IMR-90 (cell line): ENCODE measurements at regions not wholly inside any gene's neighbourhood (a gene's known extent, or its start where the extent isn't known, plus 50 kb on each side); places are given as distances from the start of the nearest gene placed in this dataset.

ENCODE experiments used
- ATAC-seq: fragments of 200-7000 bp; cut with Tn5 transposase; 2 replicates; pipeline ENCODE4 v1.9.1; 2020; ENCODE audit warnings: low read depth, mild to moderate bottlenecking, moderate library complexity
- BruUV-seq: library from RNA; stranded (reverse); fragments of 400-500 nt; replicated peaks from 2 replicates; lab custom pipeline; 2021; lab: Mats Ljungman, UMichigan
- CTCF ChIA-PET: fragments of 300-600 bp; formaldehyde crosslinking; extraction: SDS; loops from one replicate; lab custom pipeline; 2021; ENCODE audit warnings: antibody characterized with exemption; lab: Yijun Ruan, JAX
- POLR2A ChIA-PET: fragments of 300-600 bp; sonication (Branson Sonifier 250); formaldehyde crosslinking; loops from one replicate; lab custom pipeline; 2022; ENCODE audit warnings: antibody characterized with exemption; ENCODE audit not compliant: unreplicated experiment; lab: Charles Lee
- DNase-seq: peaks from one replicate; pipeline ENCODE4 v3.0.0; 2013
- H2AFZ ChIP-seq: replicated peaks from 2 replicates; pipeline ENCODE3; 2013; ENCODE audit warnings: low read length, mild to moderate bottlenecking; ENCODE audit not compliant: poor library complexity
- H2AK5ac ChIP-seq: 2 replicates; pipeline ENCODE4 v1.6.1; 2013; ENCODE audit warnings: low read depth, low read length, inconsistent platforms
- H2AK9ac ChIP-seq: replicated peaks from 2 replicates; pipeline ENCODE3; 2013; ENCODE audit warnings: mild to moderate bottlenecking, low read depth, low read length, moderate library complexity; ENCODE audit not compliant: poor library complexity
- H2BK120ac ChIP-seq: 2 replicates; pipeline ENCODE4 v1.6.1; 2013; ENCODE audit warnings: low read depth, low read length, inconsistent platforms
- H2BK15ac ChIP-seq: 3 replicates; pipeline ENCODE4 v1.6.1; 2013; ENCODE audit warnings: low read depth, low read length, inconsistent platforms
- H2BK20ac ChIP-seq: 2 replicates; pipeline ENCODE4 v1.6.1; 2013; ENCODE audit warnings: low read depth, mild to moderate bottlenecking, inconsistent platforms, low read length, moderate library complexity
- H2BK5ac ChIP-seq: 2 replicates; pipeline ENCODE4 v1.6.1; 2013; ENCODE audit warnings: mild to moderate bottlenecking, low read depth, low read length, inconsistent platforms; ENCODE audit not compliant: poor library complexity, severe bottlenecking
- H3K14ac ChIP-seq: replicated peaks from 2 replicates; pipeline ENCODE4 v1.6.1; 2013; ENCODE audit warnings: low read depth, low read length, inconsistent platforms
- H3K18ac ChIP-seq: 2 replicates; pipeline ENCODE4 v1.6.1; 2013; ENCODE audit warnings: low read depth, low read length, control low read depth
- H3K23ac ChIP-seq: 2 replicates; pipeline ENCODE4 v1.6.1; 2013; ENCODE audit warnings: low read depth, low read length, inconsistent platforms
- H3K27ac ChIP-seq: 2 replicates; pipeline ENCODE4 v1.5.1; 2013; ENCODE audit warnings: mild to moderate bottlenecking, control low read depth, low read length; ENCODE audit not compliant: insufficient read depth
- H3K27me3 ChIP-seq: 2 replicates; pipeline ENCODE4 v1.6.1; 2013; ENCODE audit warnings: low read length; ENCODE audit not compliant: control insufficient read depth, insufficient read depth
- H3K36me3 ChIP-seq: 2 replicates; pipeline ENCODE4 v1.6.1; 2013; ENCODE audit warnings: low read length, mixed read lengths; ENCODE audit not compliant: control insufficient read depth, insufficient read depth
- H3K4ac ChIP-seq: 2 replicates; pipeline ENCODE4 v1.6.1; 2013; ENCODE audit warnings: low read depth, low read length, inconsistent platforms
- H3K4me1 ChIP-seq: 2 replicates; pipeline ENCODE4 v1.6.1; 2013; ENCODE audit warnings: low read length, mixed read lengths; ENCODE audit not compliant: control insufficient read depth, insufficient read depth
- H3K4me2 ChIP-seq: 2 replicates; pipeline ENCODE4 v1.6.1; 2013; ENCODE audit warnings: low read depth, mild to moderate bottlenecking, control low read depth, low read length, moderate library complexity
- H3K4me3 ChIP-seq: 2 replicates; pipeline ENCODE4 v1.5.1; 2013; ENCODE audit warnings: low read depth, mild to moderate bottlenecking, control low read depth, low read length, moderate library complexity; ENCODE audit not compliant: insufficient read depth
- H3K56ac ChIP-seq: 2 replicates; pipeline ENCODE4 v1.6.1; 2013; ENCODE audit warnings: low read length, inconsistent platforms; ENCODE audit not compliant: insufficient read depth; ENCODE audit errors: extremely low read depth
- H3K79me1 ChIP-seq, 2 experiments: 2 replicates each; pipeline ENCODE4 v1.6.1; 2013; ENCODE audit warnings: low read length in 2 of 2, inconsistent platforms in 1 of 2, low read depth in 1 of 2
- H3K9ac ChIP-seq: 2 replicates; pipeline ENCODE4 v1.6.1; 2013; ENCODE audit warnings: low read depth, low read length, control low read depth
- H3K9me1 ChIP-seq: 2 replicates; pipeline ENCODE4 v1.6.1; 2013; ENCODE audit warnings: low read length, inconsistent platforms; ENCODE audit not compliant: insufficient read depth
- H3K9me3 ChIP-seq: 2 replicates; pipeline ENCODE4 v1.6.1; 2013; ENCODE audit warnings: low read length; ENCODE audit not compliant: control insufficient read depth, insufficient read depth
- H4K20me1 ChIP-seq: 2 replicates; pipeline ENCODE4 v1.6.1; 2013; ENCODE audit warnings: low read length, inconsistent platforms; ENCODE audit not compliant: insufficient read depth
- H4K5ac ChIP-seq: 2 replicates; pipeline ENCODE4 v1.6.1; 2013; ENCODE audit warnings: mild to moderate bottlenecking, low read depth, low read length, control low read depth
- H4K8ac ChIP-seq, 2 experiments: 2 replicates each; pipeline ENCODE4 v1.6.1; 2013; ENCODE audit warnings: low read depth in 2 of 2, low read length in 2 of 2, control low read depth in 1 of 2, inconsistent platforms in 1 of 2
- H4K91ac ChIP-seq: 2 replicates; pipeline ENCODE4 v1.6.1; 2013; ENCODE audit warnings: low read depth, low read length, inconsistent platforms; ENCODE audit not compliant: insufficient read depth
- BHLHE40 ChIP-seq: fragments of 150-350 bp; IDR thresholded peaks from 2 replicates; pipeline ENCODE4 v1.6.1; 2016; ENCODE audit warnings: mild to moderate bottlenecking, low read depth, low read length
- CEBPB ChIP-seq: IDR thresholded peaks from 2 replicates; pipeline ENCODE4 v1.6.1; 2012; ENCODE audit warnings: low read depth, low read length, improper control_type of control experiment
- CHD1 ChIP-seq: IDR thresholded peaks from 2 replicates; pipeline ENCODE4 v1.6.1; 2012; ENCODE audit warnings: low read depth, low read length, improper control_type of control experiment
- CTCF ChIP-seq: conservative IDR thresholded peaks from 2 replicates; pipeline ENCODE4 v1.5.1; 2012; ENCODE audit warnings: mild to moderate bottlenecking, low read depth, low read length, improper control_type of control experiment
- ELK1 ChIP-seq: fragments of 150-350 bp; IDR thresholded peaks from 2 replicates; pipeline ENCODE4 v1.6.1; 2016; ENCODE audit warnings: low read depth, mild to moderate bottlenecking, low read length, moderate library complexity, borderline replicate concordance
- FOS ChIP-seq: fragments of 150-350 bp; IDR thresholded peaks from 2 replicates; pipeline ENCODE4 v1.6.1; 2016; ENCODE audit warnings: low read depth, low read length
- MAFK ChIP-seq: IDR thresholded peaks from 2 replicates; pipeline ENCODE4 v1.6.1; 2012; ENCODE audit warnings: low read depth, low read length, improper control_type of control experiment
- MXI1 ChIP-seq: IDR thresholded peaks from 2 replicates; pipeline ENCODE4 v1.6.1; 2012; ENCODE audit warnings: low read depth, mild to moderate bottlenecking, low read length, moderate library complexity, borderline replicate concordance
- NFE2L2 ChIP-seq: fragments of 150-350 bp; IDR thresholded peaks from 2 replicates; pipeline ENCODE4 v1.6.1; 2016; ENCODE audit warnings: low read depth, mild to moderate bottlenecking, low read length
- POLR2A ChIP-seq: IDR thresholded peaks from 2 replicates; pipeline ENCODE4 v1.6.1; 2012; ENCODE audit warnings: mild to moderate bottlenecking, low read depth, low read length
- RCOR1 ChIP-seq: IDR thresholded peaks from 2 replicates; pipeline ENCODE4 v1.6.1; 2012; ENCODE audit warnings: mild to moderate bottlenecking, low read length, improper control_type of control experiment; ENCODE audit not compliant: insufficient replicate concordance
- SMC3 ChIP-seq: fragments of 150-350 bp; IDR thresholded peaks from 2 replicates; pipeline ENCODE4 v1.6.1; 2016; ENCODE audit warnings: low read depth, mild to moderate bottlenecking, antibody characterized with exemption, low read length, moderate library complexity
- WGBS, 2 experiments: methylation state at CpG; one replicate each; pipeline versions ENCODE4 v1.1.5 to v1.1.7; 2013; ENCODE audit warnings: missing lambda C conversion rate in 2 of 2; ENCODE audit not compliant: insufficient read length in 1 of 2; ENCODE audit errors: extremely low coverage in 2 of 2; 5-methylcytosine and 5-hydroxymethylcytosine counted together
- dilution Hi-C: fragments of 300-500 bp; cut with HindIII; formaldehyde crosslinking; loops from one replicate; pipeline ENCODE4 v1.14.3; 2018; ENCODE audit warnings: low sequenced_read_pairs; ENCODE audit not compliant: unreplicated experiment
- in situ Hi-C: fragments of 300-500 bp; cut with MboI; formaldehyde crosslinking; loops from 3 replicates; pipeline ENCODE4 v1.14.3; 2019; ENCODE audit warnings: low sequenced_read_pairs, inconsistent platforms, mixed read lengths
- intact Hi-C: fragments of 100-400 bp; cut with micrococcal nuclease; formaldehyde crosslinking; loops from 2 replicates; pipeline ENCODE4 v1.10.0; 2022

- Histone ChIP-seq H2AK5ac (no peak overlapping the region), H2BK5ac (no peak overlapping the region), H3K79me1 (no peaks in the 10 kb centered on the region), H3K4me2 (no peak overlapping the region), H2BK120ac (no peak overlapping the region), H3K23ac (no peak overlapping the region), H2AK9ac (peak overlapping the region; percentile 37), H2AFZ (no peak overlapping the region), H4K91ac (no peak overlapping the region), H2BK20ac (no peak overlapping the region), H3K4me3 (no peak overlapping the region), H2BK15ac (no peak overlapping the region), H3K27ac (no peak overlapping the region), H3K9me1 (no peaks in the 10 kb centered on the region), H3K4me1 (no peaks in the 10 kb centered on the region), H3K9ac (no peak overlapping the region), H4K20me1 (no peaks in the 10 kb centered on the region), H3K18ac (no peak overlapping the region), H3K27me3 (peaks cover 46% of the 10 kb centered on the region), H3K9me3 (no peaks in the 10 kb centered on the region), H3K56ac (no peak overlapping the region), H4K5ac (no peak overlapping the region), H4K8ac (no peak overlapping the region), H3K14ac (no peak overlapping the region), H3K36me3 (no peaks in the 10 kb centered on the region), H3K4ac (no peak overlapping the region)
- no CpG with 5 or more reads among the region's 13 CpGs for whole genome bisulfite sequencing, 2 experiments
- dilution Hi-C loops (no loop called here), intact Hi-C loops (no loop called here), in situ Hi-C loops (no loop called here)
- CTCF ChIA-PET = no interaction called here
- no TSS peak for BruUV-seq
- ATAC-seq (no peak), DNase-seq (no peak)
- POLR2A ChIA-PET = no interaction called here
- no peak for TF ChIP-seq RCOR1
- TF ChIP-seq CEBPB = no peak
- TF ChIP-seq NFE2L2 = no peak
- no peak for TF ChIP-seq CTCF
- TF ChIP-seq MAFK = no peak
- TF ChIP-seq FOS = no peak
- no peak for TF ChIP-seq MXI1
- no peak for TF ChIP-seq CHD1
- no peak for TF ChIP-seq BHLHE40
- TF ChIP-seq ELK1 = no peak
- no peak for TF ChIP-seq POLR2A
- no peak for TF ChIP-seq SMC3
Observed at GRCh38 chr7:101701153-101701794, 72.2 kb upstream of the MYL10 start.
